GM23338 (cell line): ENCODE measurements at regions not wholly inside any gene's neighbourhood (a gene's known extent, or its start where the extent isn't known, plus 50 kb on each side); places are given as distances from the start of the nearest gene placed in this dataset.

Experiments used
- CREB1 ChIP-seq: fragments of 250-450 bp; sonication (Bioruptor Pico); IDR thresholded peaks from 2 replicates; pipeline ENCODE4 v1.5.0; 2020; ENCODE audit warnings: low read depth, mild to moderate bottlenecking, moderate library complexity
- ETS1 ChIP-seq: IDR thresholded peaks from 2 replicates; pipeline ENCODE4 v1.6.1; 2016; ENCODE audit warnings: antibody characterized with exemption
- EZH2 ChIP-seq: fragments of 200-600 bp; sonication (generic); IDR thresholded peaks from one replicate; pipeline ENCODE4 v1.8.0; 2017; ENCODE audit warnings: antibody characterized with exemption, mild to moderate bottlenecking, low read depth; ENCODE audit not compliant: unreplicated experiment
- EZH2phosphoT487 ChIP-seq: fragments of 200-600 bp; sonication (generic); IDR thresholded peaks from one replicate; pipeline ENCODE4 v1.8.1; 2018; ENCODE audit warnings: antibody characterized with exemption; ENCODE audit not compliant: unreplicated experiment
- NANOG ChIP-seq: IDR thresholded peaks from 2 replicates; pipeline ENCODE4 v1.6.1; 2016; ENCODE audit warnings: antibody characterized with exemption, borderline replicate concordance
- POLR2AphosphoS5 ChIP-seq: IDR thresholded peaks from 2 replicates; pipeline ENCODE4 v1.6.1; 2016; ENCODE audit warnings: antibody characterized with exemption, low read depth
- STAT1 ChIP-seq: IDR thresholded peaks from one replicate; pipeline ENCODE4 v1.6.1; 2016; ENCODE audit warnings: antibody characterized with exemption; ENCODE audit not compliant: unreplicated experiment
- ZNF114 ChIP-seq: fragments of 250-450 bp; sonication (Bioruptor Pico); IDR thresholded peaks from 2 replicates; pipeline ENCODE4 v1.5.0; 2020; ENCODE audit warnings: mild to moderate bottlenecking, moderate library complexity
- ZNF331 ChIP-seq: fragments of 250-450 bp; sonication (Bioruptor Pico); IDR thresholded peaks from 2 replicates; pipeline ENCODE4 v1.5.0; 2020; ENCODE audit warnings: low read depth, mild to moderate bottlenecking, moderate library complexity
- TF ChIP-seq, protein P1 (sequence below), 2 experiments: fragments of 200-600 bp in 1 of 2; sonication (generic) in 1 of 2; conservative IDR thresholded peaks; 2 replicates each; pipeline versions ENCODE4 v1.5.1 to v1.6.1; 2016 to 2017; ENCODE audit warnings: antibody characterized with exemption in 2 of 2, low read depth in 2 of 2, mild to moderate bottlenecking in 2 of 2, moderate library complexity in 1 of 2
- TF ChIP-seq, protein P2 (sequence below): IDR thresholded peaks from one replicate; pipeline ENCODE4 v1.6.1; 2018; ENCODE audit warnings: antibody characterized with exemption; ENCODE audit not compliant: unreplicated experiment

DNA sequence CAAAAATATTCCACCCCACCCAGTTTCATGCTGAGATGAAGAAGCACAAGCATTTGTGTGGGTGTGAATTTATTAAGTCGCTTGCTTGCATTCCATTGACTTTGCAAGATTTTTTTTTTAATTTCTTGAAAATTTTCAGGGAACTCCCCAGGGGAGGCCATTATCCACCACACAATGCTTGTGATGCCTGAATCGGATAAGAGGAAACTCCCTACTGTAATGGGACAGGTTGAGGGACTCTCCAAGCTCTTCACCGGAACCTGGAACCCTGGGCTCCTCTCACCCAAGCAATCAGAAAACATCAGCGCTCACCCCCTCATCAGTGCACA, 153.6 kb upstream of the ZMIZ1 start:
- TF ChIP-seq EZH2phosphoT487 (no peak), POLR2AphosphoS5 (no peak), CREB1 (CRISPR knock-in tag) (no peak), STAT1 (no peak), EZH2 (no peak), NANOG (no peak), ZNF114 (CRISPR knock-in tag) (no peak), ETS1 (no peak), ZNF331 (CRISPR knock-in tag) (no peak)
- TF ChIP-seq, protein P1, sequence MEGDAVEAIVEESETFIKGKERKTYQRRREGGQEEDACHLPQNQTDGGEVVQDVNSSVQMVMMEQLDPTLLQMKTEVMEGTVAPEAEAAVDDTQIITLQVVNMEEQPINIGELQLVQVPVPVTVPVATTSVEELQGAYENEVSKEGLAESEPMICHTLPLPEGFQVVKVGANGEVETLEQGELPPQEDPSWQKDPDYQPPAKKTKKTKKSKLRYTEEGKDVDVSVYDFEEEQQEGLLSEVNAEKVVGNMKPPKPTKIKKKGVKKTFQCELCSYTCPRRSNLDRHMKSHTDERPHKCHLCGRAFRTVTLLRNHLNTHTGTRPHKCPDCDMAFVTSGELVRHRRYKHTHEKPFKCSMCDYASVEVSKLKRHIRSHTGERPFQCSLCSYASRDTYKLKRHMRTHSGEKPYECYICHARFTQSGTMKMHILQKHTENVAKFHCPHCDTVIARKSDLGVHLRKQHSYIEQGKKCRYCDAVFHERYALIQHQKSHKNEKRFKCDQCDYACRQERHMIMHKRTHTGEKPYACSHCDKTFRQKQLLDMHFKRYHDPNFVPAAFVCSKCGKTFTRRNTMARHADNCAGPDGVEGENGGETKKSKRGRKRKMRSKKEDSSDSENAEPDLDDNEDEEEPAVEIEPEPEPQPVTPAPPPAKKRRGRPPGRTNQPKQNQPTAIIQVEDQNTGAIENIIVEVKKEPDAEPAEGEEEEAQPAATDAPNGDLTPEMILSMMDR (conservative IDR thresholded peaks at IDR 0.05; ENCODE audit: low read depth in 2 of 2), result no peak
- TF ChIP-seq, protein P2, sequence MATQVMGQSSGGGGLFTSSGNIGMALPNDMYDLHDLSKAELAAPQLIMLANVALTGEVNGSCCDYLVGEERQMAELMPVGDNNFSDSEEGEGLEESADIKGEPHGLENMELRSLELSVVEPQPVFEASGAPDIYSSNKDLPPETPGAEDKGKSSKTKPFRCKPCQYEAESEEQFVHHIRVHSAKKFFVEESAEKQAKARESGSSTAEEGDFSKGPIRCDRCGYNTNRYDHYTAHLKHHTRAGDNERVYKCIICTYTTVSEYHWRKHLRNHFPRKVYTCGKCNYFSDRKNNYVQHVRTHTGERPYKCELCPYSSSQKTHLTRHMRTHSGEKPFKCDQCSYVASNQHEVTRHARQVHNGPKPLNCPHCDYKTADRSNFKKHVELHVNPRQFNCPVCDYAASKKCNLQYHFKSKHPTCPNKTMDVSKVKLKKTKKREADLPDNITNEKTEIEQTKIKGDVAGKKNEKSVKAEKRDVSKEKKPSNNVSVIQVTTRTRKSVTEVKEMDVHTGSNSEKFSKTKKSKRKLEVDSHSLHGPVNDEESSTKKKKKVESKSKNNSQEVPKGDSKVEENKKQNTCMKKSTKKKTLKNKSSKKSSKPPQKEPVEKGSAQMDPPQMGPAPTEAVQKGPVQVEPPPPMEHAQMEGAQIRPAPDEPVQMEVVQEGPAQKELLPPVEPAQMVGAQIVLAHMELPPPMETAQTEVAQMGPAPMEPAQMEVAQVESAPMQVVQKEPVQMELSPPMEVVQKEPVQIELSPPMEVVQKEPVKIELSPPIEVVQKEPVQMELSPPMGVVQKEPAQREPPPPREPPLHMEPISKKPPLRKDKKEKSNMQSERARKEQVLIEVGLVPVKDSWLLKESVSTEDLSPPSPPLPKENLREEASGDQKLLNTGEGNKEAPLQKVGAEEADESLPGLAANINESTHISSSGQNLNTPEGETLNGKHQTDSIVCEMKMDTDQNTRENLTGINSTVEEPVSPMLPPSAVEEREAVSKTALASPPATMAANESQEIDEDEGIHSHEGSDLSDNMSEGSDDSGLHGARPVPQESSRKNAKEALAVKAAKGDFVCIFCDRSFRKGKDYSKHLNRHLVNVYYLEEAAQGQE, result no peak
